SK-N-SH (cell line): ENCODE measurements at regions not wholly inside any gene's neighbourhood (a gene's known extent, or its start where the extent isn't known, plus 50 kb on each side); places are given as distances from the start of the nearest gene placed in this dataset.

Source experiments
- CHD2 ChIP-seq: fragments of 150-350 bp; IDR thresholded peaks from 2 replicates; pipeline ENCODE4 v1.6.1; 2018; ENCODE audit warnings: low read length; ENCODE audit not compliant: partially characterized antibody
- CTCF ChIP-seq: fragments of 200-600 bp; sonication (generic); IDR thresholded peaks from 2 replicates; pipeline ENCODE4 v1.6.1; 2017; ENCODE audit warnings: antibody characterized with exemption, mild to moderate bottlenecking, moderate library complexity
- ELF1 ChIP-seq: IDR thresholded peaks from 2 replicates; pipeline ENCODE4 v1.4.0; 2012
- EP300 ChIP-seq, 2 experiments: IDR thresholded peaks; 2 replicates each; pipeline versions ENCODE4 v1.4.0 to v1.6.1; 2012; ENCODE audit warnings: borderline replicate concordance in 1 of 2, low read depth in 1 of 2, low read length in 1 of 2
- EZH2phosphoT487 ChIP-seq: fragments of 200-600 bp; sonication (generic); IDR thresholded peaks from 2 replicates; pipeline ENCODE4 v1.6.1; 2017; ENCODE audit warnings: low read depth, mixed run types, mild to moderate bottlenecking, antibody characterized with exemption, moderate library complexity, borderline replicate concordance
- FOXM1 ChIP-seq: IDR thresholded peaks from 2 replicates; pipeline ENCODE4 v1.4.0; 2012; ENCODE audit warnings: low read depth, mild to moderate bottlenecking
- GABPA ChIP-seq: IDR thresholded peaks from 2 replicates; pipeline ENCODE4 v1.4.0; 2012; ENCODE audit warnings: low read depth, mild to moderate bottlenecking
- POLR2AphosphoS5 ChIP-seq: IDR thresholded peaks from 2 replicates; pipeline ENCODE4 v1.6.1; 2012; ENCODE audit warnings: low read depth, low read length
- RAD21 ChIP-seq: IDR thresholded peaks from 2 replicates; pipeline ENCODE4 v1.6.1; 2012; ENCODE audit warnings: mild to moderate bottlenecking, low read length
- RFX5 ChIP-seq: IDR thresholded peaks from 2 replicates; pipeline ENCODE4 v1.6.1; 2012; ENCODE audit warnings: mild to moderate bottlenecking, improper control_type of control experiment, low read length
- SMC3 ChIP-seq: IDR thresholded peaks from 2 replicates; pipeline ENCODE4 v1.6.1; 2012; ENCODE audit warnings: low read depth, low read length, improper control_type of control experiment
- YY1 ChIP-seq: IDR thresholded peaks from 2 replicates; pipeline ENCODE4 v1.4.0; 2012; ENCODE audit warnings: low read depth, mild to moderate bottlenecking
- TF ChIP-seq, protein P1 (sequence below): IDR thresholded peaks from 2 replicates; pipeline ENCODE4 v1.4.0; 2012; ENCODE audit warnings: low read depth

DNA sequence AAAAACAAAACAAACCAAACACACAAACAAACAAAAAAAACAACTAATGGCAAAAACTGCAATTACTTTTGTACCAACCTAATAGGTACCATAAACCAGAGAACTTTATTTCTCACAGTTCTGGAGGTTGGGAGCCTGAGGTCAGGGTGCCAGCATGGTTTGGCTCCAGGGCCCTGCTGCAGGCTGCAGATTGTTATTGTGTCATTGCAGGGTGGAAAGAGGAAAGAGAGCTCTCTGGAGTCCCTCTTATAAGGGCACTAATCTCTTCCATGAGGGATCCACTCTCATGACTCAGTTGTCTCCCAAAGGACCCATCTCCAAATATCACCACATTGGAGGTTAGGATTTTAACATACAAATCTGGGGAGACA is 64.9 kb upstream of the CPEB4 start:
- TF ChIP-seq CTCF (no peak), POLR2AphosphoS5 (no peak), RAD21 (no peak), RFX5 (no peak), FOXM1 (no peak), EP300 (IDR thresholded peaks at IDR 0.05; ENCODE audit: borderline replicate concordance in 1 of 2, low read depth in 1 of 2, low read length in 1 of 2) (no peak), SMC3 (no peak), ELF1 (no peak), YY1 (no peak), GABPA (no peak), CHD2 (no peak), EZH2phosphoT487 (no peak)
- TF ChIP-seq, protein P1, sequence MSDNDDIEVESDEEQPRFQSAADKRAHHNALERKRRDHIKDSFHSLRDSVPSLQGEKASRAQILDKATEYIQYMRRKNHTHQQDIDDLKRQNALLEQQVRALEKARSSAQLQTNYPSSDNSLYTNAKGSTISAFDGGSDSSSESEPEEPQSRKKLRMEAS: no peak
